Hematopoietic multipotent progenitor cell treated with erythropoietin and hydrocortisone succinate and interleukin-3 and kit ligand, for 6 days (in vitro differentiated cells): ENCODE measurements at regions not wholly inside any gene's neighbourhood (a gene's known extent, or its start where the extent isn't known, plus 50 kb on each side); places are given as distances from the start of the nearest gene placed in this dataset.
"Not testable (repeated sequence)": the region's sequence is repeated elsewhere in the genome, so short reads cannot be mapped to it uniquely, and the experiment has no call there.

ENCODE experiments used
- DNase-seq: peaks from one replicate; pipeline ENCODE4 v3.0.0-alpha.2; 2015

DNA sequence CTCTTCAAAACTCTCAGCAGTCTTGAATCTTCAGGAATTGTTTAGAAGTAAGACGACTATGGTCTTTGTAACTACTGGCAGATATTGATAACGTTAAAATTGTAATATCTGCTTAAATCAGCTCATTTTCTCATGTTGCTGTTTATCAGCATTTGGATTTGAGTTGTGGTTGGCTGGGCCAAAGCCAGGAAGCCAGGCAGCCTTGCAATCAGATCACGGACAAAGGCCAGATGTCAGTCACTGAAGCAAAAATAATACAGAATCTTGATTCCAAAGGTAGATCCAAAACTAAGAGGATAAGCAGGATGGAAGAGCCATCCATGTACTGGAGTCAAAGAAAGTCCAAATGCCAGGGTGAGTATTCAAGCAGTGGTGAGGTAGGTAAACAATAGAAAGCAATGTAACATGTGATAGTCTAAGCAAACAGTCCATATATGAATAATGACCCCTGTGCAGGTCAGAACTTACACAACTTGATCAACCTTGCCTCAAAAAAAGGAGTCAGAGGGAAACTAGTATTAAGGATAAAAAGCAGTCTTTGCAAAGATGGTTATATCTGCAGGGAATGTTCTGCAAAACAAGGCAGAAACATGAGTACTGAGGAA is 95.8 kb upstream of the RAP1B start:
- DNase-seq, result peak; percentile 24

DNA sequence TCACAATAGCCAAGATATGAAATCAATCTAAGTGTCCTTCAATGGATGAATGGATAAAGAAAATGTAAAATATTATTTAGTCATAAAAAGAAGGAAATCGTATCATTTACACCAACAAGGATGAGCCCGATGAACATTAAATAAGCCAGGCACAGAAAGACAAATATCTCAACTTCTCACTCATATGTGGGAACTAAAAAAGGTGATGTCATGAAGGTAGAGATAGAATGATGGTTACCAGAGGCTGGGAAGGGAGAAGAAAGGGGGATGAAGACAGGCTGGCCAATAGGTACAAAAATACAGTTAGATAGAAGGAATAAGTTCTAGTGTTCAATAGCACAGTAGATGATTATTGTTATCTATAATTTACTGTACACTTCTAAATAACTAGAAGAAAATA is 94.9 kb upstream of the RAP1B start:
- no peak for DNase-seq

DNA sequence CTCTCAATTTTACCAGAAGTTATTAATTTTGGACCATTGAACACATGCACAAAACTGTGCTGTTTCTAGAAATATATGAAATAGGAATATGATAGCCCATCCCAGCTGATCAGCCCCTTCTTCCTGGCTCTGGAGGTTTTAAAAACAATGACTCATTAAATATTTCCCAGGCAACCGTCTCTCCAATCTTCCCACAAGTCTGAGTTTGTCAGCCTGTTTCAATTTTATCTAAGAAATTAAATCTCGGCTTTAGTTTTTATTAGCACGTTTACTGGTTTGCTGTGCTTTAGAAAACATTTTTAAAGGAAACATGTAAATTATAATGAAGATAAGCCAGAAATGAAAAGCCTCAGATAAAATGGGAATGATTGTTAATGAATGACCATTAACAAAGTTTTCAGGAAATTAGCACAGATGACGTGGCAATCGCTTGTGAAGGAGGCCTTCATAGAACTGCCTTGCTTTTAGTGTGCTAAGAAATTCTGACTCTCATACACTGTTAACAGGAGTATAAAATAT is 89.3 kb upstream of the RAP1B start:
- DNase-seq, result no peak

DNA sequence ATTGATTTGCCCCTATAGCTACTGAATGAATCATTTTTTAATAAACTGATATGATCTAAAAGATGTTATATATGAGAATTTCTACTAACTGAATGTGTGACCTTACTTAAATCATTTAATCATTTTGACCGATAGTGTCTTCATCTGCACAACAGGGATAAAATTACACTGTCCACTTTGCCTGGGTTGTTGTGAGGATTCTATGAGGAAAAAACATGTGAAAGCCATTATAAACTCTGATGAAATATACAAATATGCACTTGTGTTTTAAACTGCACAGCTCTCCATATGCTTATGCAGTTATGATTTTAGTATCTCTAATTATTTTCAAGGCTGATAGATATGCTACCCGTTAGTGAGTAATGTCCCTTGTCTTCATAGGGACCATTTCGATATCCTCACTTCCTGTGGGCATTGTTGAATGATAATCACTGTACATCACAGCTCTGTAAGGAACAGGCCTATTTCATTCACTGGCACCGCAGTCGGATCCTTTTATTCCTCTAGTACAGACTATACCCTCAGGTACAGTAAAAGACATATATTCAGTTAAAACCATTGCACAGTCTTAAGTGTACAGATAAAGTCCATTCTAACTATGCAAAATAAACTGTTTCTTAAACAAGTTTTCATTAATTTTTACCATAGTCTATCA is 88.7 kb upstream of the RAP1B start:
- DNase-seq, result no peak

DNA sequence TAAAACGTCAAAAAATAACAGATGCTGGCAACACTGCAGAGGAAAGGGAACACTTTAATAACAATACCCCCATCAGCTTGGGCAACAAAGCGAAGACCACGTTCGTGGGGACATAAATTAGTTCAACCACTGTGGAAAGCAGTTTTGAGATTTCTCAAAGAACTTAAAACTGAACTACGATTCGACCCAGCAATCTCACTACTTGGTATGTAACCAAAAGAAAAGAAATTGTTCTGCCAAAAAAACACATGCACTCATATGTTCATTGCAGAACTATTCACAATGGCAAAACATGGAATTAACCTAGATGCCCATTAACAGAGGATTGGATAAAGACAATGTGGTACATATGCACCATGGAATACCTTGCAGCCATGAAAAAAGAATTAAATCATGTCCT is 81.2 kb upstream of the RAP1B start:
- no peak for DNase-seq

- no peak for DNase-seq
These were observed 80.8 kb upstream of the RAP1B start for GRCh38 chr12:68529869-68530268.

DNA sequence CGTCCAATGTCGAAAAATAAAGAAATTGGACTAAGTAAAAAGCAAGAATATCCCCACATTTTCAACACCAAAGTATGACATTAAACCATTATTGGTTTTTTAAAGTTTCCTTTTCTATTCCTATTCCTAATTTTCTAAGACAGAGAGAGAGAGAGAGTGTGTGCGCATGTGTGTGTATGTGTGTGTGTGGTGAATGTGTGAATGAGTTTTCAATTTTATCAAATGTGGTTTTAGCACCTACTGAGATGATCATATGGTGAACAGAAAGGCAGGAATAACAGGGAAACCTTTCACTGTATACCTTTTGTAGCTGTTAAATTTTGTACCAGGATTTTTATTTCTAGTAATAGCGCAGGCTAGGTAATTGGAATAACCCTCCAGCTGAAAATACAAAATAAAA is 80.4 kb upstream of the RAP1B start:
- DNase-seq, result no peak

- DNase-seq, result no peak
These were observed 79.7 kb upstream of the RAP1B start for GRCh38 chr12:68530965-68531364.

DNA sequence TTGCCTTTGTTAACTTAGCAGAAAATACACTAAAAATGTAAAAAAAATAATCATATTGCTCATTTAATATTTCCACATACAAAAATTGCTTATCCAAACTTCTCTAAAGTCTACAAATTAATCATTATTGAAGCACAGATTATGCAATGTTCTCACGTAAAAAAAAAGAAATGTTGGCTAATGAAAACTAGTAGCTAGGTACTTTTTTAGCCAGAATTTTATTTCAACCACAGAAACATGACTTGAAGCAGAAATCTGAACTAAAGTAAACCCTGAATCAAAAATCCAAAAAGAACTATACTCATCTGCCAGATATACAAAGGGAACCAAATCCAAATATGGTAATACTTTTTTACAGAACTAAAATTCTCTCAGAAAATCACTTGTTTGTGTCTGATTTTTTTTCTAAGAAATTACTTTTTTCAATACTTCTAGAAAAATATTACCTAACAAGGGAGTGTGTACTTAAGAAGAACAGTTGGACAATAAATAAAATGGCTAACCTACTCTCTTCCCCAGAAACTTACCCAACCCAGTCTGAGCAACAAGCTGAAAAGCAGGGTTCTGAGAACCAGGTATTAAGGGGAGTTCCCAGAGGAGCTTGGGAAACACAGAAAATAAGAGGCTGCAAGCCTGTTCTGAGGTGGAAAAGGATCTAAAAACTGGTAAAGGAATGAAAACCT is 78.4 kb upstream of the RAP1B start:
- DNase-seq, result no peak

GRCh38 chr12:68532887-68533248 is 77.8 kb upstream of the RAP1B start:
- no peak for DNase-seq

DNA sequence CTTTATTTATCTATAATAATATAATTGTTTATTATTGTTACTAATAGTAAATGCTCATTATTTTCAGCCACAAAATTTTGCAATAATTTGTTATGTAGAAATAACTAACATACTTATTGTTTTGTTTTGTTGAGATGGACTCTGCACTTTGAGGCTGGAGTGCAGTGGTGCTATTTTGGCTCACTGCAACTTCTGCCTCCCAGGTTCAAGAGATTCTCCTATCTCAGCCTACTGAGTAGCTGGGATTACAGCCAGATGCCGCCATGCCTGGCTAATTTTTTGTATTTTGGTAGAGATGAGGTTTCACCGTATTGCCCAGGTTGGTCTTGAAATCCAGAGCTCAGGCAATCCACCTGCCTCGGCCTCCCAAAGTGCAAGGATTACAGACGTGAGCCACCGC is 76.6 kb upstream of the RAP1B start:
- DNase-seq, result no peak

DNA sequence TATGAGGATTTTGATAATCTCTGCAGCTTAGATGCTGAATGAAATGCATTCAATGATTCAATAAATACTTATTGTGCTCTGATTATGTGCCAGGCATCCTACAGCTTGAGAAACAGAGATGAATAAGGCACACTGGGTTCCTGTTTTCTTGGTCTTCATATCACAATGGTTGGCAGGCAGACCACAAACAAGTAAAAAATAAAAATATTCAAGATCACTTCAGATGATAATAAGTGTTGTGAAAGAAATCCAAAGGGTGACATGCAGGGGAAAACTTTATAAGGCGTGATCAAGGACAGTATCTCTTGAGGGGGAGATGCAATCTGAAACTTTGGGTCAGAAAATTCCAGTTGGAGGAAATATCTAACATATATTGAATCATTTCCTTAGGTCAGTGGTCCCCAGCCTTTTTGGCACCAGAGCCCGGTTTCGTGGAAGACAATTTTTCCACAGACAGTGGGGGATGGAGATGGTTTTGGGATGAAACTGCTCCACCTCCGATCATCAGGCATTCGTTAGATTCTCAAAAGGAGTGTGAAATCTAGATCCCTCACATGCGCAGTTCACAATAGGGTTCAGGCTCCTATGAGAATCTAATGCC is 73.7 kb upstream of the RAP1B start:
- peak; percentile 67 for DNase-seq

GRCh38 chr12:68537571-68537970 is 73.1 kb upstream of the RAP1B start:
- DNase-seq, result no peak

GRCh38 chr12:68538726-68539614 is 71.7 kb upstream of the RAP1B start:
- DNase-seq, result peak; percentile 90

DNA sequence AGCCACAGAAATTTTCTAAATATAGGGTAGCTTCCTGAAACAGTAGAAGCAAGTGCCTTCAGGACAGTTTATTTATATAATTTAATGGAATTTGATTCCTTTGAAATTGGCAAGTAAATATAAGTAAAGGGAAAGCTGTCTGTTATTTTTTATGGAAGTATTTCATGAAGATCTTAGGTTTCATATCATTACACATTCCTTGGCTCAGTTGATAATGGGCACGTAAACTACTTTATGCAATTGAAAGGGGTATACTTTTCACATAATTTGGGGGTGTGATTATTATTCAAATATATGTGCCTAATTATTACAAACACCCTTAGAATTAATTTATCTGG is 71.1 kb upstream of the RAP1B start:
- DNase-seq, result no peak

- not testable (repeated sequence) for DNase-seq
These were observed 69.9 kb upstream of the RAP1B start for GRCh38 chr12:68540768-68541167.

GRCh38 chr12:68547318-68547717 is 63.4 kb upstream of the RAP1B start:
- DNase-seq, result not testable (repeated sequence)

DNA sequence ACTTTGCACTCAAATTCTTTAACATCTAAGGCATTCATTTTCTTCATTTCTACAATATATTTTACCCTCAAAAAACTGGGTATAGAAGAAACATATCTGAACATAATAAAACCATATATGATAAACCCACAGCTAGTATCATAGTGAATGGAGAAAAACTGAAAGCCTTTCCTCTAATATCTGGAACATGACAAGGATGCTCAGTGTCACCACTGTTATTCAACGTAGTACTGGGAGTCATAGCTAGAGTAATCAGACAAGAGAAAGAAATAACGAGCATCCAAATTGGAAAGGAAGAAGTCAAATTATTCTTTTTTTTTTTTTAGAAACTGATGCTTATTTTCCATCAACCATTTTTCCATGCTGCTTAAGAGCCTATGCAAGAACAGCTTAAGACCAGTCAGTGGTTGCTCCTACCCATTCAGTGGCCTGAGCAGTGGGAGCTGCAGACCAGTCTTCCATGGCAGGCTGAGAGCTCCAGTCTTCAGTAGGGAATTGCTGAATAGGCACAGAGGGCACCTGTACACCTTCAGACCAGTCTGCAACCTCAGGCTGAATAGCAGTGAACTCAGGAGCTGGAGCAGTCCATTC is 58.0 kb upstream of the RAP1B start:
- DNase-seq, result not testable (repeated sequence)

DNA sequence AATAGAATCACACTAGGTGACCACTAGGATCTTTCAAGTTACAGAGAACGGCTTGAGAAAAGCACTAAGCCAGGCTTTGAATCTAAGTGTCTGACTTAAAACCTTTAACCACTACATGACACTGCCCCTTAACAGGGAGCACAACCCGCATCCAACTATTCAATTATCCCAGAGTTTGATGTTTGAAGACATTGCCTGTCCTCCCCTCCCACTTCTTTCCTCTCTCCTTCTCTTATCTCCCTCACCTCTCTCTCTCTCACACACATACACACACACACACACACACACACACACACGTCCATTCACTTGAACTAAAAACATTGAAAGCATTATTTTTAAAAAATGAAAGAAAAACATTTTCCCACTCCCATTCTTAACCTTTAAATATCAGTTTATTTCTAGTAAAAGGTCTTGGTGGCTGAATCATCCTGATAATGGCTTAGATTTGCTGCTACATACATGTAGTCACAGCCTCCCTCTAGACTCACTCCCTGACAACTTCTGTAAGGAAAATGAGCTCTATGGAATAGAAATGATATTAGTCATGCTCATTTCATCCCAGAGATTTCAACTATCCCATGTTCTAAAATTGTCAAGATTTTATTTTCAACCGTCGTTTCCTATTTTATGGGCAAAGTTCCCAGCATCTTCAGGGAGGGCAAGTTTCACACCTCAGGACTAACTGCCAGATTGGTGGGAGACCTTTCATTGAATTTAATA is 53.5 kb upstream of the RAP1B start:
- DNase-seq, result no peak

GRCh38 chr12:68559246-68559645 is 51.5 kb upstream of the RAP1B start:
- no peak for DNase-seq

DNA sequence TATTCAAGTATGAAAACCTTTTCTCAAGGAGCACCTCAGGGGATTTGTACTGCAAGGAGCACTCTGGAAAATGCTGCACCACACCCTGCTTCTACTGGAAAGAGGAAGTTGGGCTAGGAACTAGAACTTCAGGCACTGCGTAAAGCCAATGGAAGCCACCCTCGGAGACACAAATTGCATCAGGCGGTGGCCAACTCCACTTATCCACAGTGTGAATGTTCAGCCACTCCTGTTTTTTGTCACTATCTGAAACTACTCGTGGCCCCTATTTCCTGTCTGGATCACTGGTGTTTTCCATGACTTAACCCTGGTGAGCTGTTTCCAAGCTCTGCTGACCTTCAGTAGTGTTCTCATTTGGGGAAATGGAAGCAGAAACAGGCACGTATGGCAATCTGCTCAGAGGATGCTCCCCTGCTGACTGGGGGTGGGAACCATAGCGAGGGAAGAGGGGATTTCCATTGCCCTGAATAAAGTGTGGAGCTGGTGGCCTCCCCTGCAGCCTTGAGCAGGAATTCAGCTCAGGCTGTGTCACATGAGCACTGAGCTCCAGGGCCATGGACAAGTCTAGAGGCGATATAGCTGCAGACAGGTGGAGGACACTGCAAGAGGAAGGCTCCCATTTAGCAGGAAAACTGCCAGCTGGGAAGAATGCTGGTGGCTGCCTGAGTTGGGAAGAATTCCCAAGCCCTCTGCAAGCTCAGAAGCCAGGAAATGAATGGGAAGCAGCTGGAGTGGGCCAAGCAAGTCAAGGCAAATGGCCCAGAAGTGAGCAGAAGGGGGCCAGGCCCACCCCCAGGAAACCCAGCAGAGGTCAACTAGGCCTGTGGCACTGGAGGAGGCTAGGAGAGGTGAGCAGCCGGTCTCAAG is 50.5 kb upstream of the RAP1B start:
- DNase-seq, result peak; percentile 33
